ENCODE measurements at regions not wholly inside any gene's neighbourhood (a gene's known extent, or its start where the extent isn't known, plus 50 kb on each side); places are given as distances from the start of the nearest gene placed in this dataset.

- intact Hi-C loops (cut with DNase I; ENCODE audit: low total_unique reads) = no loop called here
- TF ChIP-seq CTCF (IDR thresholded peaks at IDR 0.05) (no peak), POLR2A (IDR thresholded peaks at IDR 0.05) (no peak)
- H3K4me3 ChIP-seq (ENCODE audit: low read depth, poor library complexity, severe bottlenecking) = no peak overlapping the region
- no peak for DNase-seq (ENCODE audit: low spot score in 2 of 2)
- 39 to 64% methylated on average over 3 of the region's 3 CpGs for WGBS, 2 donors
These were observed 72.4 kb upstream of the KLHL13 start for GRCh38 chrX:118189000-118189399.

GRCh38 chrX:118189628-118190027 lies 73.0 kb upstream of the KLHL13 start:
- WGBS, 2 donors = 51 to 80% methylated on average over 3 of the region's 3 CpGs
- no peak for DNase-seq (ENCODE audit: low spot score in 2 of 2)
- intact Hi-C loops (cut with DNase I; ENCODE audit: low total_unique reads) = no loop called here
- TF ChIP-seq CTCF (IDR thresholded peaks at IDR 0.05) = no peak
- no peak for TF ChIP-seq POLR2A (IDR thresholded peaks at IDR 0.05)
- no peak overlapping the region for H3K4me3 ChIP-seq (ENCODE audit: low read depth, poor library complexity, severe bottlenecking)

GRCh38 chrX:118197730-118198129 lies 81.1 kb upstream of the KLHL13 start:
- WGBS, 2 donors = 39 to 82% methylated on average over 1 of the region's 1 CpG
- no peak for DNase-seq (ENCODE audit: low spot score in 2 of 2)
- no peak overlapping the region for H3K4me3 ChIP-seq (ENCODE audit: low read depth, poor library complexity, severe bottlenecking)
- intact Hi-C loops (cut with DNase I; ENCODE audit: low total_unique reads) = no loop called here
- no peak for TF ChIP-seq CTCF (IDR thresholded peaks at IDR 0.05)
- TF ChIP-seq POLR2A (IDR thresholded peaks at IDR 0.05) = no peak

GRCh38 chrX:118198577-118198976 lies 82.0 kb upstream of the KLHL13 start:
- no peak for DNase-seq (ENCODE audit: low spot score in 2 of 2)
- WGBS, 2 donors = 56 to 77% methylated on average over 3 of the region's 3 CpGs
- intact Hi-C loops (cut with DNase I; ENCODE audit: low total_unique reads) = no loop called here
- no peak overlapping the region for H3K4me3 ChIP-seq (ENCODE audit: low read depth, poor library complexity, severe bottlenecking)
- TF ChIP-seq CTCF (IDR thresholded peaks at IDR 0.05) = no peak
- no peak for TF ChIP-seq POLR2A (IDR thresholded peaks at IDR 0.05)

- intact Hi-C loops (cut with DNase I; ENCODE audit: low total_unique reads) = no loop called here
- no peak overlapping the region for H3K4me3 ChIP-seq (ENCODE audit: low read depth, poor library complexity, severe bottlenecking)
- TF ChIP-seq CTCF (IDR thresholded peaks at IDR 0.05) (no peak), POLR2A (IDR thresholded peaks at IDR 0.05) (no peak)
- WGBS, 2 donors = 62 to 74% methylated on average over 4 of the region's 4 CpGs
- DNase-seq (ENCODE audit: low spot score in 2 of 2) = no peak
These were observed 83.4 kb upstream of the KLHL13 start for GRCh38 chrX:118199997-118200396.

All from lower leg skin (tissue), 4 donors.